Neural cell (in vitro differentiated cells): ENCODE measurements at regions not wholly inside any gene's neighbourhood (a gene's known extent, or its start where the extent isn't known, plus 50 kb on each side); places are given as distances from the start of the nearest gene placed in this dataset.

Experiments used
- CTCF ChIP-seq: fragments of 450-650 bp; IDR thresholded peaks from 2 replicates; pipeline ENCODE4 v1.5.1; 2014; ENCODE audit warnings: antibody characterized with exemption, mild to moderate bottlenecking, moderate library complexity; ENCODE audit not compliant: poor library complexity, severe bottlenecking
- EP300 ChIP-seq: fragments of 450-650 bp; conservative IDR thresholded peaks from 2 replicates; pipeline ENCODE4 v1.6.1; 2014; ENCODE audit warnings: antibody characterized with exemption, mild to moderate bottlenecking, moderate library complexity; ENCODE audit not compliant: poor library complexity, severe bottlenecking
- EZH2 ChIP-seq: fragments of 200-600, 300-800 bp; shearing (Covaris generic), sonication (generic); IDR thresholded peaks from 2 replicates; pipeline ENCODE4 v1.6.1; 2014; ENCODE audit warnings: antibody characterized with exemption, low read length, borderline replicate concordance, mild to moderate bottlenecking; ENCODE audit not compliant: insufficient read depth, poor library complexity, severe bottlenecking
- MXI1 ChIP-seq: fragments of 450-650 bp; conservative IDR thresholded peaks from 2 replicates; pipeline ENCODE4 v1.6.1; 2014; ENCODE audit warnings: antibody characterized with exemption, mild to moderate bottlenecking; ENCODE audit not compliant: poor library complexity, severe bottlenecking
- RAD21 ChIP-seq: fragments of 450-650 bp; conservative IDR thresholded peaks from 2 replicates; pipeline ENCODE4 v1.6.1; 2014; ENCODE audit warnings: antibody characterized with exemption, mild to moderate bottlenecking, moderate library complexity
- REST ChIP-seq: IDR thresholded peaks from 2 replicates; pipeline ENCODE4 v1.6.1; 2012; ENCODE audit warnings: borderline replicate concordance
- TAF1 ChIP-seq: IDR thresholded peaks from 2 replicates; pipeline ENCODE4 v1.6.1; 2012; ENCODE audit warnings: low read depth

DNA sequence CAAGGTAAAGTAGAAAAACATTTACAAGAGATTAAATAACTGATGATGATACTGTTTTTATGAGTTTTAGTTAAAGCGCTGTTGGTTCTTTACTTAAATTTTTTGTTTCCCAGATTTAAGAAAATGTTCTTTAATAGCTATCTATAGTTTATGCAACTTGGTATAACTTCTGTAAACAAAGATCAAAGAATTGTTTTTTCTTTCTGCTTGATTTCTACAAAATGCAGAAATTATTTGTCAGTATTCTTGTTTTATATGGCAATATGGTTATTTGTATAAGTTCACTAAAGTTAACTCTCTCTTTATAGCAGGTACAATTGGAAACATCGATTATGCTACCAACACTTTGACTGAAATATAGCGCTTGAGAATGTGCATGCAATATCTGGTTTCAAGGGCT lies 2465.1 kb upstream of the PCDH20 start:
- no peak for TF ChIP-seq CTCF
- TF ChIP-seq MXI1, result no peak
- TF ChIP-seq REST, result no peak
- TF ChIP-seq EZH2, result no peak
- no peak for TF ChIP-seq TAF1
- no peak for TF ChIP-seq RAD21
- no peak for TF ChIP-seq EP300
